Body of pancreas (tissue), 4 donors: ENCODE measurements at regions not wholly inside any gene's neighbourhood (a gene's known extent, or its start where the extent isn't known, plus 50 kb on each side); places are given as distances from the start of the nearest gene placed in this dataset.
A peak's percentile ranks its signal among the peaks of the same experiment; 100 is the strongest.

Experiments used
- ATAC-seq: fragments of 150-250 bp; one replicate; pipeline ENCODE4 v1.9.1; 2016
- DNase-seq, 4 donors: peaks; one replicate each; pipeline ENCODE4 v3.0.0-alpha.2; 2019
- H3K27ac ChIP-seq, 4 donors: fragments of 200-600 bp; sonication (generic); 1 replicate in 3 of 4; 2 replicates in 1 of 4; pipeline versions ENCODE4 v1.5.1 to v1.6.1; 2016 to 2019; ENCODE audit warnings: mild to moderate bottlenecking in 1 of 4, mixed read lengths in 1 of 4, moderate library complexity in 1 of 4
- H3K27me3 ChIP-seq, 2 donors: fragments of 200-600 bp; sonication (generic); one replicate each; pipeline ENCODE4 v1.6.0; 2016; ENCODE audit warnings: mild to moderate bottlenecking in 1 of 2
- H3K36me3 ChIP-seq, 2 donors: fragments of 200-600 bp; sonication (generic); replicated peaks in 1 of 2; 2 replicates each; pipeline ENCODE4 v1.5.1; 2016; ENCODE audit warnings: low read depth in 2 of 2; ENCODE audit not compliant: insufficient read depth in 1 of 2
- H3K4me1 ChIP-seq: fragments of 200-600 bp; sonication (generic); one replicate; pipeline ENCODE4 v1.6.0; 2016
- H3K4me3 ChIP-seq, 2 donors: fragments of 200-600 bp; sonication (generic); 1 replicate in 1 of 2; 2 replicates in 1 of 2; pipeline ENCODE4 v1.5.1; 2016 to 2019
- H3K9me3 ChIP-seq, 3 donors: fragments of 200-600 bp; sonication (generic); 1 replicate in 2 of 3; 2 replicates in 1 of 3; pipeline ENCODE4 v1.5.1; 2016
- CTCF ChIP-seq, 7 experiments: fragments of 450-650 bp in 4 of 7; fragments of 200-600 bp in 3 of 7; sonication (generic) in 3 of 7; IDR thresholded peaks; one replicate each; pipeline ENCODE4 v1.5.1; 2016 to 2019; ENCODE audit warnings: antibody characterized with exemption in 7 of 7
- POLR2A ChIP-seq, 3 donors: fragments of 450-650 bp; IDR thresholded peaks; one replicate each; pipeline ENCODE4 v1.6.1; 2016; ENCODE audit warnings: antibody characterized with exemption in 3 of 3, mild to moderate bottlenecking in 2 of 3
- WGBS, 2 donors: methylation state at CpG; one replicate each; pipeline ENCODE4 v1.1.5; 2017; 5-methylcytosine and 5-hydroxymethylcytosine counted together
- intact Hi-C: fragments of 100-400 bp; cut with DNase I; formaldehyde crosslinking; loops from one replicate; pipeline ENCODE4 v1.15.1; 2023

- Histone ChIP-seq H3K9me3 (no peaks in the 10 kb centered on the region), H3K4me3 (no peak overlapping the region), H3K36me3 (no peaks in the 10 kb centered on the region), H3K27me3 (no peaks in the 10 kb centered on the region), H3K27ac (no peak overlapping the region), H3K4me1 (peaks cover 20% of the 10 kb centered on the region)
- ATAC-seq: no peak
- intact Hi-C loops: no loop called here
- DNase-seq: no peak
- WGBS, 2 donors: 67% methylated on average over 4 of the region's 4 CpGs
- TF ChIP-seq CTCF (IDR thresholded peaks at IDR 0.05): no peak
- TF ChIP-seq POLR2A (IDR thresholded peaks at IDR 0.05): no peak
Measured at GRCh38 chr2:19797871-19798270, 103.9 kb downstream of the TTC32 start.

GRCh38 chr2:19797243-19797810 lies 104.5 kb downstream of the TTC32 start:
- ATAC-seq: no peak
- H3K4me3 ChIP-seq: no peak overlapping the region
- no peaks in the 10 kb centered on the region for H3K9me3 ChIP-seq
- H3K36me3 ChIP-seq: no peaks in the 10 kb centered on the region
- H3K4me1 ChIP-seq: peaks cover 20% of the 10 kb centered on the region
- TF ChIP-seq POLR2A (IDR thresholded peaks at IDR 0.05): no peak
- no peak for TF ChIP-seq CTCF (IDR thresholded peaks at IDR 0.05)
- 72 to 88% methylated on average over 4 of the region's 4 CpGs for WGBS, 2 donors
- H3K27ac ChIP-seq: no peak overlapping the region
- H3K27me3 ChIP-seq: no peaks in the 10 kb centered on the region
- intact Hi-C loops: no loop called here
- no peak for DNase-seq

GRCh38 chr2:19796035-19796695 lies 105.6 kb downstream of the TTC32 start:
- Histone ChIP-seq H3K27me3 (no peaks in the 10 kb centered on the region), H3K4me1 (peaks cover 18% of the 10 kb centered on the region), H3K27ac (no peak overlapping the region), H3K36me3 (no peaks in the 10 kb centered on the region), H3K9me3 (no peaks in the 10 kb centered on the region), H3K4me3 (no peak overlapping the region)
- TF ChIP-seq CTCF (IDR thresholded peaks at IDR 0.05): no peak
- no peak for TF ChIP-seq POLR2A (IDR thresholded peaks at IDR 0.05)
- no peak for DNase-seq
- intact Hi-C loops: no loop called here
- WGBS, 2 donors: 89 to 90% methylated on average over 12 of the region's 12 CpGs
- ATAC-seq: no peak

GRCh38 chr2:19793132-19793750 lies 108.5 kb downstream of the TTC32 start:
- H3K4me1 ChIP-seq: peaks cover 18% of the 10 kb centered on the region
- H3K27ac ChIP-seq: peak overlapping the region in 3 of 4 donors; percentile 15 to 37 (median 24)
- peak in 2 of 4 donors; percentile 36 to 49 for DNase-seq
- H3K4me3 ChIP-seq: no peak overlapping the region
- H3K9me3 ChIP-seq: no peaks in the 10 kb centered on the region
- ATAC-seq: peak; percentile 87
- intact Hi-C loops: no loop called here
- no peaks in the 10 kb centered on the region for H3K27me3 ChIP-seq
- WGBS, 2 donors: 29 to 31% methylated on average over 6 of the region's 6 CpGs
- no peaks in the 10 kb centered on the region for H3K36me3 ChIP-seq
- TF ChIP-seq CTCF (IDR thresholded peaks at IDR 0.05) (no peak), POLR2A (IDR thresholded peaks at IDR 0.05) (no peak)
